ENCODE measurements at regions not wholly inside any gene's neighbourhood (a gene's known extent, or its start where the extent isn't known, plus 50 kb on each side); places are given as distances from the start of the nearest gene placed in this dataset.

DNA sequence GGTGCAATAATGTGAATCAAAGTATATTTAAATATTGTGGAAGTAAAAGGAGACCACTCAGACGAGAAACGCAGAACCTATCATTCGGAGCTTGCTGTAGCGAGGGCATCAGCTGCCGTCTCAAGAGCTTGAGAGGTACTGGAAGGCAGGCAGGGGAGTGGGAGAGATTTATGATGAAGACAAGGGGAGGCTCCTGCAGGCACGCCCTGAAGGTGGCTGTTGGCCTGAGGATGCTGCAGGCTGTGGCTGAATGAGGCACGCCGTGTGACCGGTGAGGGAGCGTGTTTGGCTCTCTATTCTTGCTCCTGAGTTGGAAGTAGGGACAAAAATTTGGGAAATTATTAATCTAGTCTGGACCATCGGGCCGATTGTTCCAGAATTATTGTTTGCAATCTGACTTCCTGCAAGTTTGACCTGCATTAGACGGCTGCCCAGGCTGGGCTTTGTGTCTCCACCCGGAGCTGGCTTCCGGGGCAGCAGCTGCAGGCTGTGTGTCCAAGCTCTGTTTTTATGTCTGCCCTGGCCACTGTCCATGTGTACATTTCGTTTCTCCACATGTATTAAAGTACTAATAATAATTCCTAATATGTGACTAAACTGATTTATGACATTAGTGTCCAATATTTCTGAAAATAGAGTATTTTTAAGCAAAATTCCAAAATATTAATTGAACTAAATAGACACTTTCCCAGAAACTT, 91.1 kb upstream of the ANKRD10 start:
- Histone ChIP-seq H3K36me3 (ENCODE audit: control insufficient read depth in 1 of 2, insufficient read depth in 2 of 2, low read length in 1 of 2) (no peaks in the 10 kb centered on the region), H3K4me1 (ENCODE audit: control insufficient read depth in 1 of 2, insufficient read depth in 2 of 2, low read length in 2 of 2) (peaks cover 0 to 3% of the 10 kb centered on the region in 2 donors), H3K27ac (ENCODE audit: low read depth in 1 of 2, low read length in 2 of 2) (peak overlapping the region; percentile 16 to 98), H3K9me3 (ENCODE audit: control insufficient read depth, low read length) (no peaks in the 10 kb centered on the region), H3K27me3 (ENCODE audit: control insufficient read depth in 1 of 2, insufficient read depth in 2 of 2, low read length in 1 of 2) (no peaks in the 10 kb centered on the region), H3K4me3 (ENCODE audit: low read length in 2 of 2) (no peak overlapping the region)
- ATAC-seq (ENCODE audit: low FRiP score) (peak; percentile 80), DNase-seq (peak; percentile 83 to 84)
- intact Hi-C loops (cut with DNase I): loop anchor here (2.0 to 5.0 kb wide), 3 partner anchors 89 to 134 kb away; partner anchors contain the start of gene ANKRD10 (in 2 of the 2)
- WGBS, 2 donors: 30 to 35% methylated on average over 16 of the region's 16 CpGs

DNA sequence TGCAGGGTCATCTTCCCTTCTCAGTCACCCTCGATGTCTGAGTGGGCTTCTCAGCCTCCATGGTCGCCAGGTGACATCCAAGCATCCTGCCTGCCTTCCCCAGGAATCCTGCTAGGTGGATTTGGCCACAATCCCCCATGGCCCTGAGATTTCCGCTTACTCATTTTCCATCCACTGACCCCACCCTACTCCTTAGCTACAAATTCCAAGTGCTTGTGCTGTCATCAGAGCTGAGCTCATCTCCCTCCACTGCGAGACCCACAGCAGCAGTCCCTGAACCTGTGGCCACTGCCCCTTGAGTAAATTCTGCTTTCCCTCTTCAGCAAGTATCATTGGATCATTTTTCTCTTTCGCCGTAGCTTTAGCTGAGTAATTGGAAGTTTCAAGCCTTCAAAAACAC, 90.5 kb upstream of the ANKRD10 start:
- no peaks in the 10 kb centered on the region for H3K9me3 ChIP-seq (ENCODE audit: control insufficient read depth, low read length)
- H3K4me1 ChIP-seq (ENCODE audit: control insufficient read depth in 1 of 2, insufficient read depth in 2 of 2, low read length in 2 of 2): peaks cover 0 to 3% of the 10 kb centered on the region in 2 donors
- DNase-seq (no peak), ATAC-seq (ENCODE audit: low FRiP score) (no peak)
- H3K27me3 ChIP-seq (ENCODE audit: control insufficient read depth in 1 of 2, insufficient read depth in 2 of 2, low read length in 1 of 2): no peaks in the 10 kb centered on the region
- WGBS, 2 donors: 93% methylated on average over 6 of the region's 6 CpGs
- intact Hi-C loops (cut with DNase I): loop anchor here (5.0 kb wide), 2 partner anchors 88 to 133 kb away; partner anchors contain the start of gene ANKRD10 (in 1 of the 2)
- H3K4me3 ChIP-seq (ENCODE audit: low read length in 2 of 2): no peak overlapping the region
- H3K27ac ChIP-seq (ENCODE audit: low read depth in 1 of 2, low read length in 2 of 2): peak overlapping the region; percentile 16 to 78
- H3K36me3 ChIP-seq (ENCODE audit: control insufficient read depth in 1 of 2, insufficient read depth in 2 of 2, low read length in 1 of 2): no peaks in the 10 kb centered on the region

- no peak overlapping the region for H3K4me3 ChIP-seq (ENCODE audit: low read length in 2 of 2)
- DNase-seq (no peak), ATAC-seq (ENCODE audit: low FRiP score) (no peak)
- intact Hi-C loops (cut with DNase I): no loop called here
- 84 to 90% methylated on average over 6 of the region's 6 CpGs for WGBS, 2 donors
- no peaks in the 10 kb centered on the region for H3K9me3 ChIP-seq (ENCODE audit: control insufficient read depth, low read length)
- H3K27me3 ChIP-seq (ENCODE audit: control insufficient read depth in 1 of 2, insufficient read depth in 2 of 2, low read length in 1 of 2): no peaks in the 10 kb centered on the region
- no peaks in the 10 kb centered on the region for H3K36me3 ChIP-seq (ENCODE audit: control insufficient read depth in 1 of 2, insufficient read depth in 2 of 2, low read length in 1 of 2)
- H3K27ac ChIP-seq (ENCODE audit: low read depth in 1 of 2, low read length in 2 of 2): no peak overlapping the region
- H3K4me1 ChIP-seq (ENCODE audit: control insufficient read depth in 1 of 2, insufficient read depth in 2 of 2, low read length in 2 of 2): peaks cover 0 to 3% of the 10 kb centered on the region in 2 donors
Measured at GRCh38 chr13:111004444-111004843, 89.6 kb upstream of the ANKRD10 start.

- ATAC-seq (ENCODE audit: low FRiP score) (no peak), DNase-seq (no peak)
- Histone ChIP-seq H3K9me3 (ENCODE audit: control insufficient read depth, low read length) (no peaks in the 10 kb centered on the region), H3K27me3 (ENCODE audit: control insufficient read depth in 1 of 2, insufficient read depth in 2 of 2, low read length in 1 of 2) (no peaks in the 10 kb centered on the region), H3K4me1 (ENCODE audit: control insufficient read depth in 1 of 2, insufficient read depth in 2 of 2, low read length in 2 of 2) (no peaks in the 10 kb centered on the region), H3K4me3 (ENCODE audit: low read length in 2 of 2) (no peak overlapping the region), H3K36me3 (ENCODE audit: control insufficient read depth in 1 of 2, insufficient read depth in 2 of 2, low read length in 1 of 2) (no peaks in the 10 kb centered on the region), H3K27ac (ENCODE audit: low read depth in 1 of 2, low read length in 2 of 2) (no peak overlapping the region)
- intact Hi-C loops (cut with DNase I): no loop called here
- 89 to 94% methylated on average over 2 of the region's 2 CpGs for WGBS, 2 donors
Measured at GRCh38 chr13:111001636-111002035, 86.8 kb upstream of the ANKRD10 start.

- ATAC-seq (ENCODE audit: low FRiP score): no peak
- intact Hi-C loops (cut with DNase I): no loop called here
- H3K27ac ChIP-seq (ENCODE audit: low read depth in 1 of 2, low read length in 2 of 2): no peak overlapping the region
- WGBS, 2 donors: 67 to 75% methylated on average over 5 of the region's 5 CpGs
- H3K27me3 ChIP-seq (ENCODE audit: control insufficient read depth in 1 of 2, insufficient read depth in 2 of 2, low read length in 1 of 2): no peaks in the 10 kb centered on the region
- no peak overlapping the region for H3K4me3 ChIP-seq (ENCODE audit: low read length in 2 of 2)
- H3K4me1 ChIP-seq (ENCODE audit: control insufficient read depth in 1 of 2, insufficient read depth in 2 of 2, low read length in 2 of 2): no peaks in the 10 kb centered on the region
- no peaks in the 10 kb centered on the region for H3K9me3 ChIP-seq (ENCODE audit: control insufficient read depth, low read length)
- no peaks in the 10 kb centered on the region for H3K36me3 ChIP-seq (ENCODE audit: control insufficient read depth in 1 of 2, insufficient read depth in 2 of 2, low read length in 1 of 2)
- no peak for DNase-seq
Measured at GRCh38 chr13:110993788-110994187, 78.9 kb upstream of the ANKRD10 start.

DNA sequence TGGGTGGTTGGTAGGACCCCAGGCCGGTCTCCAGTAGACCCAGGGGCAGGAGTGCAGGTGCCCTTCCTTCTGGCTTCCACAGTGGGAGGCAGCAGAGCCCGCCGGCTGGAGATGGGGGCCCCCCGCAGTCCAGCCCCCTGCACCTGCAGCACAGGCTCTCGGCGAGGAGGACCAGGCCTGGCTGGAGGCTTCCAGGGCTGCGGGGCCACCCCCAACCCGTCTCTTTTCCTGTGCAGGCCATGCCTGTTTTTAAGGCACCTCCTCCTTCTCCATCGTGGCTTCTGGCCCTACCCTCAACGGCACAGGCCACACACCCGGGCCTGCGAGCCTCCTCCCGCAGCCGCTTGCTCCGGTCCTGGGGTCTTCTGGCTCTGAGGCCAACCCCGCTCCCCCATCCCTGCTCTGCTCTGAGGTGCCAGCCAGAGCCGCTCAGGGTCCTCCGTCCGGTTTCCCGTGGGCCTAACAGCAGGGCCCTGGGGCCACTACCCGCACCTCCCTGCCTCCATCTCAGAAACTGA, 77.2 kb upstream of the ANKRD10 start:
- Histone ChIP-seq H3K9me3 (ENCODE audit: control insufficient read depth, low read length) (no peaks in the 10 kb centered on the region), H3K36me3 (ENCODE audit: control insufficient read depth in 1 of 2, insufficient read depth in 2 of 2, low read length in 1 of 2) (no peaks in the 10 kb centered on the region), H3K4me3 (ENCODE audit: low read length in 2 of 2) (no peak overlapping the region), H3K27me3 (ENCODE audit: control insufficient read depth in 1 of 2, insufficient read depth in 2 of 2, low read length in 1 of 2) (no peaks in the 10 kb centered on the region), H3K4me1 (ENCODE audit: control insufficient read depth in 1 of 2, insufficient read depth in 2 of 2, low read length in 2 of 2) (no peaks in the 10 kb centered on the region), H3K27ac (ENCODE audit: low read depth in 1 of 2, low read length in 2 of 2) (no peak overlapping the region)
- ATAC-seq (ENCODE audit: low FRiP score) (no peak), DNase-seq (no peak)
- WGBS, 2 donors: 95 to 96% methylated on average over 21 of the region's 21 CpGs
- intact Hi-C loops (cut with DNase I): no loop called here

GRCh38 chr13:110989331-110989730, 74.5 kb upstream of the ANKRD10 start:
- no peak for DNase-seq
- intact Hi-C loops (cut with DNase I): no loop called here
- 71 to 72% methylated on average over 5 of the region's 5 CpGs for WGBS, 2 donors
- H3K36me3 ChIP-seq (ENCODE audit: control insufficient read depth in 1 of 2, insufficient read depth in 2 of 2, low read length in 1 of 2): no peaks in the 10 kb centered on the region
- H3K9me3 ChIP-seq (ENCODE audit: control insufficient read depth, low read length): no peaks in the 10 kb centered on the region
- no peak for ATAC-seq (ENCODE audit: low FRiP score)
- H3K27me3 ChIP-seq (ENCODE audit: control insufficient read depth in 1 of 2, insufficient read depth in 2 of 2, low read length in 1 of 2): no peaks in the 10 kb centered on the region
- no peak overlapping the region for H3K4me3 ChIP-seq (ENCODE audit: low read length in 2 of 2)
- no peaks in the 10 kb centered on the region for H3K4me1 ChIP-seq (ENCODE audit: control insufficient read depth in 1 of 2, insufficient read depth in 2 of 2, low read length in 2 of 2)
- H3K27ac ChIP-seq (ENCODE audit: low read depth in 1 of 2, low read length in 2 of 2): no peak overlapping the region

DNA sequence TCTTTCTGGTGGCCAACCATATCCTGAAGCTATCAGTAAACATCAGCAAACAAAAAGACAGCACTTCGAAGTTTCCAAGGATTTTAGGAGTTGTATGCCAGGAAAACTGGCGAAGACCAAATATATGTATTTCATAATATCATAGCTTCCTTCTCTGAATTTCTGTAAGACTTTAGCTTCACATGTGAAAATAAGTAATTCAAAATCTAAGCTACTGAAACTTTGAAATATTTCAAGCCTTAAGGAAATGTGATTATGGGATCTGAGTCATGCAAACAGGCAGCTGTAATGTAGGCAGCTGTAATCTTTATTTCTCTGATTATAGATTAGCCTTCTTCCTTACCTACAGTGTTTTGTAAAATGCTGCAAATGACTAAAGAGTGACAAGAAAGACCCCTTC, 70.7 kb upstream of the ANKRD10 start:
- intact Hi-C loops (cut with DNase I): no loop called here
- H3K4me3 ChIP-seq (ENCODE audit: low read length in 2 of 2): no peak overlapping the region
- H3K27ac ChIP-seq (ENCODE audit: low read depth in 1 of 2, low read length in 2 of 2): no peak overlapping the region
- ATAC-seq (ENCODE audit: low FRiP score) (no peak), DNase-seq (no peak)
- no peaks in the 10 kb centered on the region for H3K4me1 ChIP-seq (ENCODE audit: control insufficient read depth in 1 of 2, insufficient read depth in 2 of 2, low read length in 2 of 2)
- H3K27me3 ChIP-seq (ENCODE audit: control insufficient read depth in 1 of 2, insufficient read depth in 2 of 2, low read length in 1 of 2): no peaks in the 10 kb centered on the region
- no peaks in the 10 kb centered on the region for H3K36me3 ChIP-seq (ENCODE audit: control insufficient read depth in 1 of 2, insufficient read depth in 2 of 2, low read length in 1 of 2)
- no peaks in the 10 kb centered on the region for H3K9me3 ChIP-seq (ENCODE audit: control insufficient read depth, low read length)
- 80 to 85% methylated on average over 2 of the region's 2 CpGs for WGBS, 2 donors

- H3K4me3 ChIP-seq (ENCODE audit: low read length in 2 of 2): no peak overlapping the region
- no peaks in the 10 kb centered on the region for H3K9me3 ChIP-seq (ENCODE audit: control insufficient read depth, low read length)
- no peaks in the 10 kb centered on the region for H3K27me3 ChIP-seq (ENCODE audit: control insufficient read depth in 1 of 2, insufficient read depth in 2 of 2, low read length in 1 of 2)
- DNase-seq (no peak), ATAC-seq (ENCODE audit: low FRiP score) (no peak)
- WGBS, 2 donors: 71 to 89% methylated on average over 3 of the region's 3 CpGs
- H3K4me1 ChIP-seq (ENCODE audit: control insufficient read depth in 1 of 2, insufficient read depth in 2 of 2, low read length in 2 of 2): no peaks in the 10 kb centered on the region
- H3K36me3 ChIP-seq (ENCODE audit: control insufficient read depth in 1 of 2, insufficient read depth in 2 of 2, low read length in 1 of 2): no peaks in the 10 kb centered on the region
- no peak overlapping the region for H3K27ac ChIP-seq (ENCODE audit: low read depth in 1 of 2, low read length in 2 of 2)
- intact Hi-C loops (cut with DNase I): no loop called here
Measured at GRCh38 chr13:110984798-110985197, 69.9 kb upstream of the ANKRD10 start.

All from aorta (tissue), 5 donors.